GM20000 (cell line): ENCODE measurements at regions not wholly inside any gene's neighbourhood (a gene's known extent, or its start where the extent isn't known, plus 50 kb on each side); places are given as distances from the start of the nearest gene placed in this dataset.

Experiments used
- DNase-seq: peaks from one replicate; pipeline ENCODE4 v3.0.0; 2012; ENCODE audit warnings: low spot score
- TF ChIP-seq, protein P1 (sequence below): IDR thresholded peaks from 2 replicates; pipeline ENCODE4 v1.5.1; 2012; ENCODE audit warnings: mild to moderate bottlenecking, control low read depth; ENCODE audit errors: extremely low read depth, missing control alignments

DNA sequence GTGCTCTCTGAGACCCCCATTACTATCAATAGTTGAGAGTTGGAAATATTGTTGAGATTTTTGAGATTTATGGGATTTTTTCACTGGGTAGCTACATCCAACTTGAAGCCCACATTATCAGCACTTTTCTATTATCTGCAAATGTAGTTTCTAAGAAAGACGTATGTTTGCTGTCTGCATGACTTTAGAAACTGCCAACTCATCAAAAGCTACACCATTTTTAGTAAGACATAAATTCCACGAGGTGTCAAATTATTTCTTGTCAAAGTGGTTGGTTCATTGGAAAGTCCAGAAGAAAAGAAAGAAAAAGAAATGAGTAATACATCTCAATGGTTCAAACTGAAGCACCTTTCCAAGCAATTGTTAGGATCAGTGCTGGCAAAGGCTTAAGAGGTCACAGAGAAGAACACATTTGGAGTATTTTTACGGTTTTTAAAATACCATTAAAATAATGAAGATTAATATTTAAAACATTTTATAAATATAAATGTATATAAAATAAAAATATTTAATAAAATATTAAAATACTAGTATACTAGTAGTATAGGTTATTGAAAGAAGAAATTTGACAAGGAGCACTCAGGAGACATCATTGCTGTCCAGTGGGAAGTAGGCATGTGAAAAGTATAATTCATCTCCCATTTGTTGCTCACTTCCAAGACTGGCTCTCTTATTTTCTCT, 463.5 kb downstream of the TAFA4 start:
- no peak for DNase-seq
- TF ChIP-seq, protein P1, sequence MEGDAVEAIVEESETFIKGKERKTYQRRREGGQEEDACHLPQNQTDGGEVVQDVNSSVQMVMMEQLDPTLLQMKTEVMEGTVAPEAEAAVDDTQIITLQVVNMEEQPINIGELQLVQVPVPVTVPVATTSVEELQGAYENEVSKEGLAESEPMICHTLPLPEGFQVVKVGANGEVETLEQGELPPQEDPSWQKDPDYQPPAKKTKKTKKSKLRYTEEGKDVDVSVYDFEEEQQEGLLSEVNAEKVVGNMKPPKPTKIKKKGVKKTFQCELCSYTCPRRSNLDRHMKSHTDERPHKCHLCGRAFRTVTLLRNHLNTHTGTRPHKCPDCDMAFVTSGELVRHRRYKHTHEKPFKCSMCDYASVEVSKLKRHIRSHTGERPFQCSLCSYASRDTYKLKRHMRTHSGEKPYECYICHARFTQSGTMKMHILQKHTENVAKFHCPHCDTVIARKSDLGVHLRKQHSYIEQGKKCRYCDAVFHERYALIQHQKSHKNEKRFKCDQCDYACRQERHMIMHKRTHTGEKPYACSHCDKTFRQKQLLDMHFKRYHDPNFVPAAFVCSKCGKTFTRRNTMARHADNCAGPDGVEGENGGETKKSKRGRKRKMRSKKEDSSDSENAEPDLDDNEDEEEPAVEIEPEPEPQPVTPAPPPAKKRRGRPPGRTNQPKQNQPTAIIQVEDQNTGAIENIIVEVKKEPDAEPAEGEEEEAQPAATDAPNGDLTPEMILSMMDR = no peak

DNA sequence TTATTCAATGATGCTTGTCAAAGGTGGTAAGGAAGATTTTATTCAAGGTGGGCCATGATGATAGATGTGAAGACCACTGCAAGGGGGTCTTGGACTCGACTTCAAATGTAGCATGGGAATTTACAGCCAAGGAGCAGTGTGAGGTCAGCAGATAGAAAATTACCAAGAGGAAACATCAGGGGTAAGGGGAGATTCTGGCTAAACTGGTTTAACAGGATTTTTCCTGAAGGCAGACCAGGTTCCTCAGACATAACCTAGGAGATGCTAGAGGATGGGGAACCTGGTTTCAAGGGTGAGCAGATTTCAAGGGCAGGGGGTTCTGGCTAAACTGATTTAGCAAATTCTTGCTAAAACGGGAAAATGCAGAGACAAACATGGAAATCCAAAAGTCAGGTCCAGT, 464.9 kb downstream of the TAFA4 start:
- no peak for DNase-seq
- TF ChIP-seq, protein P1 = no peak

DNA sequence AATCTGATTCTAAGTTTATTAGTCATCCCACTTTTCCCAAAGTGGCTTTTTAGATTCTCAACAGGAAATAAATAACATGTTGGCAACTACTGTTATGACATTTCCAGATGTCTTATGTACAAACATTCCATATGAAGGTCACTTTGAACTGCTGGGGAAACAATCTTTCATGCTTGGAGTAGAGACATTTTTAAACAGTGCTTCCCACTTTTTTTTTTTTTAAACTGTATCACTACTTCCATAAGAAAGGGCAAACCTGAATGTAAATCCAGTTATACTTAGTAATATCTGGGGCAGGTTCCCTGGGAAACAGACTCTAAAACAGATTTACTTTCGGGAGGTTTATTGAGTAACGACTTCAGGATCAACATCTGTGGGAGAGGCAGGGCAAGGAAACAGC, 473.8 kb downstream of the TAFA4 start:
- DNase-seq = no peak
- TF ChIP-seq, protein P1 = no peak

DNA sequence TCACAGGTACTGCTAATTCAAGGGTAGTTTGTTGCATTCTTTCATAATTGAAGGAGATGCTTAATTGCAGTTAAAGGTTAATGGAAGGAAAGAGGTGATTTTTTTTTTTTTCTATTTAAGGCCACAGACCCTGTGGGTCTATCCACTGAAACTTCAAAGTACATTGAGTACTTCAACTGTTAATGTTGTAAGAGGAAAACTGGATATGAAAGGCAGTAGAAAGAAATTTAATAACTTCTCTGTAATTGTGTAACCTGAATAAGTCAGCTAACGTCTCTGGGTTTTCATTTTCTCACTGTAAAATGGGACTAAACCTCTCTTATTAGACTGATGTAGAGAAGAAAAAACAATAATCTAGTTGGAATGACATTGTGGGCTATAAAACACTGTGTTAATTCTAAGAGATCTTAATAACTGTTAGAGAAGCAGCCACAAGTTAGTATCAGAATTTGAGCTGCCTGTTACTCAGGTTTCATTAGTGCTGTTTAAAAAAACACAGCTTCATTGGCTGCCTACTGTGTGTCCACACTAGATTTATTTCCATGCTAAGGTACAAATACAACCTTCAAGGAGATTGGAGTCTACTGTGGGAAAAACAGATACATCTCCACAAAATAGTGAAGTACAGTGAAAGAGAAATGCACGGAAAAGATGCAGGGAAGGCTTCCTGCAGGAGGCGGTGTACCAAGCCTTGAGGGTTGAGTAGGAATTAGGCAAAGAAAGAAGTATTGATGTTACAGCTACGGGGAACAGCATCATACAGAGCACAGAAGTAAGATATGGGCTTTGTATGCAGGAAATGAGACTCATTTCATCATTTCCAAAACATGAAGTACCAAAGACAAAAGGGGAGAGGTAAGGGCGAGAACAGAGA, 483.6 kb downstream of the TAFA4 start:
- DNase-seq = no peak
- TF ChIP-seq, protein P1 = no peak

DNA sequence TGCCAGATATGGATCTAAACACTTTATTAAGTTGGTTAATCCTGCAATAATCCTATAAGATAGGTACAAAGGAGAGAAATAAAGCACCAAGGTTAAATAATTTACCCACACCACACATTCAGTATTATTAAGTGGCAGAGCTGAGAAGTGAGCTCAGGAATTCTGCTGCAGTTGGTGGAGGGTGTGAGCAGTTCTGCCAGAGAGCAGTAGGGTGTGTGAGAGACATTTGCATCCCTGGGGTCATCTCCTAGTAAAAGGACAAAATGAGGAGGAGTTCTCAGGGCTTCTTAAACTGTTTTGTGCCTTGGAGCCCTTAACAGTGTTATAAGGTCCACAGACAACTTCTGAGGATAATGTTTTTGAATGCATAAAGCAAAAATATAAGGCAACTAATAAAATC, 484.5 kb downstream of the TAFA4 start:
- no peak for DNase-seq
- TF ChIP-seq, protein P1 = no peak

DNA sequence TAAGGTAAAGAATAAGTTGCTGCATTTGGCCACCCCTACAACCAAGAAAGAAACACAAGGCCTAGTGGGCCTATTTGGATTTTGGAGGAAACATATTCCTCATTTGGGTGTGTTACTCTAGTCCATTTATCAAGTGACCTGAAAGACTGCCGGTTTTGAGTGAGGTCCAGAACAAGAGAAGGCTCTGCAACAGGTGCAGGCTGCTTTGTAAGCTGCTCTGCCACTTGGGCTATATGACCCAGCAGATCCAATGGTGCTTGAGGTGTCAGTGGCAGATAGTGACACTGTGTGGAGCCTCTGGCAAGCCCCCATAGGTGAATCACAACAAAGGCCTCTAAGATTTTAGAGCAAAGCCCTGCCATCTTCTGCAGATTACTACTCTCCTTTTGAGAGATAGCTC, 491.3 kb downstream of the TAFA4 start:
- no peak for DNase-seq
- TF ChIP-seq, protein P1 = no peak

DNA sequence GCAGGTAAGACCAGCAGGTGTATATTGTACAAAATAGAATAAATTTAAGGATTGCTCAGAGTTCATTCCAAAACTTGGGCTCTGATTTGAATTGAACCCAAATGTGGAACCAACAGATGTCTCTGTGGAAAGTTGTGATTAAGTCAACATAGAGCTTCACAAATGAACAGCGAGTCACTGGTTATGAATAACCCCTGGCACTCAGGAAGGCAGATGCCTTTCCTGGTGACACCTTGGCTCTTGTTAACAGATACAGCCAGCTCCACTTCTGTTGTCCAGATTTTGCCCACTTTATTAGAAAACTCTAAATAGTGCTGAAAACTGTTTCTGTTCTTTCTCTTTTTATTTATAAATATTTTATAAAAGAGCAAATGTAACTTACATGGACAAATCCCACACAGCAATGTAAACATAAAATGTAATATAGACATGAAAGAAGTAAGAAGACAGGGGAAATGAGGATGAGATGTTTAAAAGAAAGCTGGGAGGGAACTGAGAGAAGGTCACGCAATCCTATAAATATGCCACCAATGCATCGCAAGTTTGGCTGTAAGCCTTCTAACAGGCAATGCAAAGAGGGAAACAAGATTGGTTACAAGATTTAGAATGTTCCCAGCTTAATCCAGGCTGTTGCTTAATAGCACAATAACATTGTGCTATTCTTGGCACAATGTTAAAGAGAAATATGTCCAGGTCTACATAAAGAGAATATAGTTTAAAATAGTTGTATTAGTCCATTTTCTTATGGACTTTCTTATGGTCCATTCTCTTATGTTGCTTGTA, 495.5 kb downstream of the TAFA4 start:
- DNase-seq = no peak
- TF ChIP-seq, protein P1 = no peak
